CD4-positive, alpha-beta memory T cell (primary cell): ENCODE measurements at regions not wholly inside any gene's neighbourhood (a gene's known extent, or its start where the extent isn't known, plus 50 kb on each side); places are given as distances from the start of the nearest gene placed in this dataset.

Experiments
- CTCF ChIA-PET: fragments of 350-600 bp; sonication (Branson Sonifier 250); formaldehyde crosslinking; loops from one replicate; lab custom pipeline; 2021; ENCODE audit warnings: inconsistent platforms; ENCODE audit not compliant: partially characterized antibody; lab: Charles Lee
- POLR2A ChIA-PET: fragments of 350-600 bp; sonication (Branson Sonifier 250); formaldehyde crosslinking; loops from one replicate; lab custom pipeline; 2021; ENCODE audit not compliant: partially characterized antibody; lab: Charles Lee
- DNase-seq, 5 donors: peaks; one replicate each; pipeline versions ENCODE4 v3.0.0 to v3.0.0-alpha.2; 2020 to 2022; ENCODE audit warnings: mixed read lengths in 1 of 5
- H3K27ac ChIP-seq: one replicate; pipeline ENCODE4 v1.7.0; 2013; ENCODE audit warnings: low read depth, low read length
- H3K27me3 ChIP-seq: 2 replicates; pipeline ENCODE4 v1.7.0; 2013; ENCODE audit warnings: mild to moderate bottlenecking, low read length, moderate library complexity; ENCODE audit not compliant: insufficient read depth
- H3K36me3 ChIP-seq: 2 replicates; pipeline ENCODE4 v1.7.0; 2013; ENCODE audit warnings: mild to moderate bottlenecking, low read length, moderate library complexity; ENCODE audit not compliant: insufficient read depth
- H3K4me1 ChIP-seq: 2 replicates; pipeline ENCODE4 v1.7.0; 2013; ENCODE audit warnings: mild to moderate bottlenecking, low read length, moderate library complexity; ENCODE audit not compliant: insufficient read depth
- H3K4me3 ChIP-seq, 2 donors: one replicate each; pipeline ENCODE4 v1.7.0; 2013; ENCODE audit warnings: low read length in 2 of 2, mild to moderate bottlenecking in 1 of 2
- H3K9me3 ChIP-seq, 2 donors: one replicate each; pipeline ENCODE4 v1.7.0; 2013; ENCODE audit warnings: low read length in 2 of 2, control low read depth in 1 of 2; ENCODE audit not compliant: control insufficient read depth in 1 of 2
- H3K27ac Mint-ChIP-seq, 7 donors: one replicate each; pipeline ENCODE4 v1.8.0; 2020 to 2021; ENCODE audit warnings: mixed read lengths in 7 of 7, mild to moderate bottlenecking in 6 of 7, inconsistent platforms in 3 of 7, moderate library complexity in 3 of 7
- H3K27me3 Mint-ChIP-seq, 2 donors: one replicate each; pipeline ENCODE4 v1.8.0; 2020 to 2021; ENCODE audit warnings: mixed read lengths in 2 of 2
- H3K36me3 Mint-ChIP-seq, 2 donors: one replicate each; pipeline ENCODE4 v1.8.0; 2020 to 2021; ENCODE audit warnings: mixed read lengths in 2 of 2, inconsistent platforms in 1 of 2, mild to moderate bottlenecking in 1 of 2
- H3K4me1 Mint-ChIP-seq, 4 donors: one replicate each; pipeline ENCODE4 v1.8.0; 2020 to 2021; ENCODE audit warnings: mixed read lengths in 4 of 4, mild to moderate bottlenecking in 1 of 4
- H3K4me3 Mint-ChIP-seq, 8 donors: one replicate each; pipeline ENCODE4 v1.8.0; 2020 to 2021; ENCODE audit warnings: mixed read lengths in 8 of 8, mild to moderate bottlenecking in 7 of 8, moderate library complexity in 6 of 8, inconsistent platforms in 3 of 8
- H3K9me3 Mint-ChIP-seq, 8 donors: one replicate each; pipeline ENCODE4 v1.8.0; 2020 to 2021; ENCODE audit warnings: mixed read lengths in 8 of 8, mild to moderate bottlenecking in 5 of 8, inconsistent platforms in 3 of 8, moderate library complexity in 1 of 8
- intact Hi-C: fragments of 100-400 bp; cut with micrococcal nuclease; formaldehyde crosslinking; loops from one replicate; pipeline ENCODE4 v1.15.1; 2023

GRCh38 chr6:141540207-141540606, 592.5 kb upstream of the GJE1 start:
- DNase-seq, result no peak
- no peaks in the 10 kb centered on the region for H3K9me3 ChIP-seq
- intact Hi-C loops, result no loop called here
- H3K27me3 ChIP-seq, result no peaks in the 10 kb centered on the region
- H3K36me3 ChIP-seq, result no peaks in the 10 kb centered on the region
- no peaks in the 10 kb centered on the region for H3K36me3 Mint-ChIP-seq
- H3K4me3 Mint-ChIP-seq, result no peak overlapping the region
- H3K27ac Mint-ChIP-seq, result no peak overlapping the region
- peaks cover 0 to 2% (median 0%) of the 10 kb centered on the region in 8 donors for H3K9me3 Mint-ChIP-seq
- H3K27me3 Mint-ChIP-seq, result no peaks in the 10 kb centered on the region
- POLR2A ChIA-PET, result no interaction called here
- no peak overlapping the region for H3K27ac ChIP-seq
- H3K4me3 ChIP-seq, result no peak overlapping the region
- CTCF ChIA-PET, result no interaction called here
- H3K4me1 ChIP-seq, result no peaks in the 10 kb centered on the region
- peaks cover 0 to 4% (median 1%) of the 10 kb centered on the region in 4 donors for H3K4me1 Mint-ChIP-seq

GRCh38 chr6:141539617-141540016, 593.1 kb upstream of the GJE1 start:
- intact Hi-C loops, result no loop called here
- Histone ChIP-seq H3K4me1 (no peaks in the 10 kb centered on the region), H3K27ac (no peak overlapping the region), H3K36me3 (no peaks in the 10 kb centered on the region), H3K4me3 (no peak overlapping the region), H3K27me3 (no peaks in the 10 kb centered on the region), H3K9me3 (no peaks in the 10 kb centered on the region)
- ChIA-PET CTCF (interaction anchor here (1.4 kb wide), 1 partner anchor 22 kb away, joined by 5 read pairs; no protein-coding TSS in a partner anchor), POLR2A (no interaction called here)
- no peak for DNase-seq
- Mint-ChIP-seq H3K9me3 (peaks cover 0 to 2% (median 0%) of the 10 kb centered on the region in 8 donors), H3K27ac (no peak overlapping the region), H3K27me3 (no peaks in the 10 kb centered on the region), H3K4me1 (peaks cover 0 to 4% (median 1%) of the 10 kb centered on the region in 4 donors), H3K36me3 (no peaks in the 10 kb centered on the region), H3K4me3 (no peak overlapping the region)

- H3K27me3 ChIP-seq, result no peaks in the 10 kb centered on the region
- Mint-ChIP-seq H3K27me3 (no peaks in the 10 kb centered on the region), H3K27ac (no peak overlapping the region), H3K36me3 (no peaks in the 10 kb centered on the region), H3K4me3 (no peak overlapping the region), H3K4me1 (no peaks in the 10 kb centered on the region), H3K9me3 (peaks cover 0 to 4% (median under 1%) of the 10 kb centered on the region in 8 donors)
- no peak overlapping the region for H3K4me3 ChIP-seq
- no peaks in the 10 kb centered on the region for H3K9me3 ChIP-seq
- ChIA-PET CTCF (no interaction called here), POLR2A (no interaction called here)
- DNase-seq, result no peak
- no peaks in the 10 kb centered on the region for H3K4me1 ChIP-seq
- intact Hi-C loops, result no loop called here
- H3K36me3 ChIP-seq, result no peaks in the 10 kb centered on the region
- no peak overlapping the region for H3K27ac ChIP-seq
These were observed 600.5 kb upstream of the GJE1 start for GRCh38 chr6:141532211-141532610.

- no peak overlapping the region for H3K27ac ChIP-seq
- H3K27me3 Mint-ChIP-seq, result no peaks in the 10 kb centered on the region
- ChIA-PET CTCF (no interaction called here), POLR2A (no interaction called here)
- no peaks in the 10 kb centered on the region for H3K4me1 ChIP-seq
- no peak overlapping the region for H3K27ac Mint-ChIP-seq
- H3K36me3 ChIP-seq, result no peaks in the 10 kb centered on the region
- H3K36me3 Mint-ChIP-seq, result no peaks in the 10 kb centered on the region
- peaks cover 0 to 4% (median under 1%) of the 10 kb centered on the region in 8 donors for H3K9me3 Mint-ChIP-seq
- no peaks in the 10 kb centered on the region for H3K9me3 ChIP-seq
- no peak for DNase-seq
- no peak overlapping the region for H3K4me3 ChIP-seq
- H3K27me3 ChIP-seq, result no peaks in the 10 kb centered on the region
- H3K4me3 Mint-ChIP-seq, result no peak overlapping the region
- intact Hi-C loops, result no loop called here
- no peaks in the 10 kb centered on the region for H3K4me1 Mint-ChIP-seq
These were observed 601.7 kb upstream of the GJE1 start for GRCh38 chr6:141531040-141531439.

- CTCF ChIA-PET, result no interaction called here
- Histone ChIP-seq H3K9me3 (no peaks in the 10 kb centered on the region), H3K36me3 (no peaks in the 10 kb centered on the region), H3K4me1 (no peaks in the 10 kb centered on the region), H3K4me3 (no peak overlapping the region), H3K27ac (no peak overlapping the region), H3K27me3 (no peaks in the 10 kb centered on the region)
- Mint-ChIP-seq H3K36me3 (no peaks in the 10 kb centered on the region), H3K9me3 (peaks cover 0 to 4% (median 0%) of the 10 kb centered on the region in 8 donors), H3K27me3 (no peaks in the 10 kb centered on the region), H3K4me3 (no peak overlapping the region), H3K4me1 (no peaks in the 10 kb centered on the region), H3K27ac (no peak overlapping the region)
- intact Hi-C loops, result no loop called here
- no peak for DNase-seq
- POLR2A ChIA-PET, result no interaction called here
These were observed 604.1 kb upstream of the GJE1 start for GRCh38 chr6:141528596-141528995.

- H3K4me1 Mint-ChIP-seq, result no peaks in the 10 kb centered on the region
- H3K4me1 ChIP-seq, result no peaks in the 10 kb centered on the region
- POLR2A ChIA-PET, result no interaction called here
- H3K4me3 Mint-ChIP-seq, result no peak overlapping the region
- no peaks in the 10 kb centered on the region for H3K27me3 Mint-ChIP-seq
- no peak overlapping the region for H3K27ac ChIP-seq
- no peaks in the 10 kb centered on the region for H3K27me3 ChIP-seq
- no peak overlapping the region for H3K4me3 ChIP-seq
- DNase-seq, result no peak
- no peaks in the 10 kb centered on the region for H3K9me3 ChIP-seq
- H3K27ac Mint-ChIP-seq, result no peak overlapping the region
- H3K36me3 ChIP-seq, result no peaks in the 10 kb centered on the region
- intact Hi-C loops, result no loop called here
- CTCF ChIA-PET, result no interaction called here
- no peaks in the 10 kb centered on the region for H3K36me3 Mint-ChIP-seq
- peaks cover 0 to 4% (median 0%) of the 10 kb centered on the region in 8 donors for H3K9me3 Mint-ChIP-seq
These were observed 605.7 kb upstream of the GJE1 start for GRCh38 chr6:141526985-141527384.

- Histone ChIP-seq H3K27me3 (no peaks in the 10 kb centered on the region), H3K9me3 (no peaks in the 10 kb centered on the region), H3K36me3 (no peaks in the 10 kb centered on the region), H3K4me3 (no peak overlapping the region), H3K4me1 (no peaks in the 10 kb centered on the region), H3K27ac (no peak overlapping the region)
- Mint-ChIP-seq H3K4me1 (no peaks in the 10 kb centered on the region), H3K9me3 (no peaks in the 10 kb centered on the region), H3K4me3 (peak overlapping the region in 1 of 8 donors; percentile 59), H3K27ac (no peak overlapping the region), H3K27me3 (no peaks in the 10 kb centered on the region), H3K36me3 (no peaks in the 10 kb centered on the region)
- POLR2A ChIA-PET, result no interaction called here
- intact Hi-C loops, result no loop called here
- DNase-seq, result no peak
- CTCF ChIA-PET, result no interaction called here
These were observed 611.3 kb upstream of the GJE1 start for GRCh38 chr6:141521440-141521839.

GRCh38 chr6:141513830-141514229, 618.9 kb upstream of the GJE1 start:
- POLR2A ChIA-PET, result interaction anchor here (0.8 kb wide), 1 partner anchor 30 kb away, joined by 4 read pairs; no protein-coding TSS in a partner anchor
- no peak overlapping the region for H3K4me3 ChIP-seq
- peak in 3 of 5 donors; percentile 2 to 13 (median 6) for DNase-seq
- peaks cover 5% of the 10 kb centered on the region for H3K4me1 ChIP-seq
- no peaks in the 10 kb centered on the region for H3K9me3 Mint-ChIP-seq
- peak overlapping the region in 1 of 7 donors; percentile 33 for H3K27ac Mint-ChIP-seq
- no peaks in the 10 kb centered on the region for H3K9me3 ChIP-seq
- H3K27me3 ChIP-seq, result no peaks in the 10 kb centered on the region
- peaks cover 0 to 9% (median 7%) of the 10 kb centered on the region in 4 donors for H3K4me1 Mint-ChIP-seq
- no peak overlapping the region for H3K27ac ChIP-seq
- no peaks in the 10 kb centered on the region for H3K36me3 Mint-ChIP-seq
- H3K4me3 Mint-ChIP-seq, result peak overlapping the region; percentile 27 to 79 (median 53)
- CTCF ChIA-PET, result no interaction called here
- H3K27me3 Mint-ChIP-seq, result no peaks in the 10 kb centered on the region
- intact Hi-C loops, result loop anchor here (2.0 kb wide), 1 partner anchor 31 kb away; no protein-coding TSS in a partner anchor
- no peaks in the 10 kb centered on the region for H3K36me3 ChIP-seq
